ENCODE measurements at regions not wholly inside any gene's neighbourhood (a gene's known extent, or its start where the extent isn't known, plus 50 kb on each side); places are given as distances from the start of the nearest gene placed in this dataset.

- Histone ChIP-seq H3K27ac (ENCODE audit: low read depth in 2 of 2, low read length in 2 of 2) (no peak overlapping the region), H3K9ac (ENCODE audit: low read length in 3 of 3) (no peak overlapping the region), H3K27me3 (ENCODE audit: control insufficient read depth, insufficient read depth, low read length) (no peaks in the 10 kb centered on the region), H3K36me3 (ENCODE audit: control insufficient read depth in 2 of 3, insufficient read depth in 3 of 3, low read length in 3 of 3) (no peaks in the 10 kb centered on the region), H3K4me1 (ENCODE audit: control insufficient read depth in 2 of 3, insufficient read depth in 2 of 3, low read depth in 1 of 3, low read length in 3 of 3) (peaks cover 0 to 15% (median 10%) of the 10 kb centered on the region in 3 donors), H3K4me3 (ENCODE audit: low read length in 3 of 3) (no peak overlapping the region), H3K9me3 (ENCODE audit: control insufficient read depth in 2 of 3, insufficient read depth in 1 of 3, low read length in 3 of 3) (no peaks in the 10 kb centered on the region)
- intact Hi-C loops (cut with DNase I), result no loop called here
- FAIRE-seq (no peak), DNase-seq (peak in 4 of 5 donors; percentile 78 to 92 (median 84))
- no peak for TF ChIP-seq CTCF (IDR thresholded peaks at IDR 0.05; ENCODE audit: borderline replicate concordance, extremely low read depth, insufficient read depth)
These were observed 130.2 kb upstream of the DLX2 start for GRCh38 chr2:172232708-172233396.

GRCh38 chr2:172233987-172234715 is 131.5 kb upstream of the DLX2 start:
- no peak for TF ChIP-seq CTCF (IDR thresholded peaks at IDR 0.05; ENCODE audit: borderline replicate concordance, extremely low read depth, insufficient read depth)
- DNase-seq (no peak), FAIRE-seq (no peak)
- no peaks in the 10 kb centered on the region for H3K36me3 ChIP-seq (ENCODE audit: control insufficient read depth in 2 of 3, insufficient read depth in 3 of 3, low read length in 3 of 3)
- no peaks in the 10 kb centered on the region for H3K9me3 ChIP-seq (ENCODE audit: control insufficient read depth in 2 of 3, insufficient read depth in 1 of 3, low read length in 3 of 3)
- peak overlapping the region in 1 of 3 donors; percentile 77 for H3K4me3 ChIP-seq (ENCODE audit: low read length in 3 of 3)
- H3K4me1 ChIP-seq (ENCODE audit: control insufficient read depth in 2 of 3, insufficient read depth in 2 of 3, low read depth in 1 of 3, low read length in 3 of 3), result peaks cover 0 to 15% (median 10%) of the 10 kb centered on the region in 3 donors
- intact Hi-C loops (cut with DNase I), result no loop called here
- H3K27me3 ChIP-seq (ENCODE audit: control insufficient read depth, insufficient read depth, low read length), result no peaks in the 10 kb centered on the region
- no peak overlapping the region for H3K9ac ChIP-seq (ENCODE audit: low read length in 3 of 3)
- H3K27ac ChIP-seq (ENCODE audit: low read depth in 2 of 2, low read length in 2 of 2), result no peak overlapping the region

GRCh38 chr2:172234716-172235691 is 132.3 kb upstream of the DLX2 start:
- Histone ChIP-seq H3K4me1 (ENCODE audit: control insufficient read depth in 2 of 3, insufficient read depth in 2 of 3, low read depth in 1 of 3, low read length in 3 of 3) (peaks cover 0 to 15% (median 10%) of the 10 kb centered on the region in 3 donors), H3K9ac (ENCODE audit: low read length in 3 of 3) (peak overlapping the region in 2 of 3 donors; percentile 35 to 48), H3K36me3 (ENCODE audit: control insufficient read depth in 2 of 3, insufficient read depth in 3 of 3, low read length in 3 of 3) (no peaks in the 10 kb centered on the region), H3K27me3 (ENCODE audit: control insufficient read depth, insufficient read depth, low read length) (no peaks in the 10 kb centered on the region), H3K27ac (ENCODE audit: low read depth in 2 of 2, low read length in 2 of 2) (no peak overlapping the region), H3K4me3 (ENCODE audit: low read length in 3 of 3) (peak overlapping the region; percentile 61 to 79 (median 77)), H3K9me3 (ENCODE audit: control insufficient read depth in 2 of 3, insufficient read depth in 1 of 3, low read length in 3 of 3) (no peaks in the 10 kb centered on the region)
- intact Hi-C loops (cut with DNase I), result no loop called here
- no peak for TF ChIP-seq CTCF (IDR thresholded peaks at IDR 0.05; ENCODE audit: borderline replicate concordance, extremely low read depth, insufficient read depth)
- DNase-seq (peak in 3 of 5 donors; percentile 53 to 75 (median 65)), FAIRE-seq (no peak)
